ENCODE measurements at regions not wholly inside any gene's neighbourhood (a gene's known extent, or its start where the extent isn't known, plus 50 kb on each side); places are given as distances from the start of the nearest gene placed in this dataset.
A peak's percentile ranks its signal among the peaks of the same experiment; 100 is the strongest.
"Not testable (repeated sequence)": the region's sequence is repeated elsewhere in the genome, so short reads cannot be mapped to it uniquely, and the experiment has no call there.

DNA sequence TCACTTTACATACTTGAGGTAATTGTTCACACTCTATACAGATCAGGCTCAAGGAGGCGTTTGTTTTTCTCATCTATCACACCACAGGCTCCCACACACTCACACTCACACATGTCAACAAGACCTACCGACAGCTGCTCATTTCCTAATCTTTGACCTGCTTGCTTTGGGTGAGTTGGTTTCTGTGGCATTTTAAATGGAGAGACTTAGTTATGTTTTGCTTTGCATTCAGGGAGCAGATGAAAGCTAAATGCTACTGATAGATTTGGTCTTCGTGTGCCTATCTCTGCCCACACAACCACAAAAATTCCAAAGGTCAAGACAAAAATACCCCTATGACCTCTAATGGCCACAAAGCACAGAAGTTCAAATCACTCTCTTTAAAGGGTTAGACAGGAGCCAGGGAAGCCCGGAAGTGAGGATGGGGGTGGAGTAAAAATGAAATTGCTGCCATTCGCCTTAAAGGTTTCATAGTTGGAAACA is 203.5 kb upstream of the G2E3 start:
- no peaks in the 10 kb centered on the region for H3K27me3 ChIP-seq (ENCODE audit: control insufficient read depth, insufficient read depth, low read length)
- no peak overlapping the region for H3K27ac ChIP-seq (ENCODE audit: low read length)
- H3K9me3 ChIP-seq (ENCODE audit: control insufficient read depth, insufficient read depth, low read length), result no peaks in the 10 kb centered on the region
- H3K36me3 ChIP-seq (ENCODE audit: control insufficient read depth, insufficient read depth, low read length), result no peaks in the 10 kb centered on the region
- no peak overlapping the region for H3K4me3 ChIP-seq (ENCODE audit: low read length)
- H3K4me1 ChIP-seq (ENCODE audit: control insufficient read depth, insufficient read depth, low read length), result no peaks in the 10 kb centered on the region
- no peak for DNase-seq (ENCODE audit: low read depth, low spot score)
- no CpG with 5 or more reads among the region's 5 CpGs for WGBS (ENCODE audit: insufficient coverage, insufficient read length)

DNA sequence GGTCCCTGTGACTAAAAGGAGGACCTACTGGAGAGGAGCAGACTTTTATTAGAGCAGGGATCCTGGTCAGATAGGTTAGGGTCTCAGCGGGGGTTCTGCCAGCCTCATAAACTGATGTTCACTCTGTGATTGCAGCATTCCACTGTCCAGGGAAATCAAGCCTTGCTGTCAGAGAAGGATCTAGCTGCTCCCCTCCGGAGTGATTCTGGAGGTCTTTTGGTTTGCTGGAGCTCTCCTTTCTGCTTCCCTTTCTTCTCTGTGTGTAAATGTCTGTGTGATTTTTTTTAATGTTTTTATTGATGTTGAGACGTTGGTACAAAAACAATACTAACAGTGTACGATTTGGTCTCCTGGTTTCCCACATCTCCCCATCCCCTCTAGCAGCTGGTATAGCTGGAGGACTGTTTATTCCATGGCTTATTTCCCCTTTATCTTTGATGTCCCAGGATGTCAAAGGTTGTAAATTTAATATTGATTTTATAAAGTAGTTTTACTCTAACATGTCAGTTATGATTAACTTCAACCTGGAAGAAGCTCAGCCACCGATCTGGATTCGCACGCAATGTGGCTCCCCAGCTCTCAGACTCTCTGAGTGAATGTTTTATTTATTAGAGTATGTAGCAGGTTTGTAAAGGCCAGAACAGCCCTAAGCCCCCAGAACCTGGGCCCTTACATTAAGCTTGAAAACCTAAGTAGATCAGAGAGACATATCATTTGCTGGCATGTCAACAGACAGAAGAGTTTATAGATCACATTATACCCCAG is 202.3 kb upstream of the G2E3 start:
- Histone ChIP-seq H3K9me3 (ENCODE audit: control insufficient read depth, insufficient read depth, low read length) (no peaks in the 10 kb centered on the region), H3K27ac (ENCODE audit: low read length) (no peak overlapping the region), H3K4me1 (ENCODE audit: control insufficient read depth, insufficient read depth, low read length) (no peaks in the 10 kb centered on the region), H3K27me3 (ENCODE audit: control insufficient read depth, insufficient read depth, low read length) (no peaks in the 10 kb centered on the region), H3K36me3 (ENCODE audit: control insufficient read depth, insufficient read depth, low read length) (no peaks in the 10 kb centered on the region), H3K4me3 (ENCODE audit: low read length) (no peak overlapping the region)
- no peak for DNase-seq (ENCODE audit: low read depth, low spot score)
- no CpG with 5 or more reads among the region's 7 CpGs for WGBS (ENCODE audit: insufficient coverage, insufficient read length)

DNA sequence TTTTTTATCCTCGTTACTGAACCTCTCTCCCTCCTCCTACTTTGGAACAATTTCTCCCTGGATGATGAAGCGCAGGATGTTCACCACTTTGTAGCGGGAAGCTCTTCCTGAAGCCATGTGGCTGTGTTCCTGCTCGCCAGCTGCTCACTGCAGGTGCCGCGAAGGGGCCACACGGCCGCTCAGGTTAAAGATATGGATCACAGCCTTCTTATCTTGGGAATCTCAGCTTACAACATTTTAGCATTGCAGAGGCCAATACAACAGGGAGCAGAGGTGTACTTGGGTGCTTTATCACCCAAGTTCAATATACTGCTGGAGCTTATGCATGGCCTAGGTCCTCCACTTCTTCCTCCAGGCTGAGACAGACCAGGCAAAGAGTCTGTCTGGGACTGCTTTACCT is 201.2 kb upstream of the G2E3 start:
- no peaks in the 10 kb centered on the region for H3K36me3 ChIP-seq (ENCODE audit: control insufficient read depth, insufficient read depth, low read length)
- no peak overlapping the region for H3K4me3 ChIP-seq (ENCODE audit: low read length)
- H3K4me1 ChIP-seq (ENCODE audit: control insufficient read depth, insufficient read depth, low read length), result no peaks in the 10 kb centered on the region
- DNase-seq (ENCODE audit: low read depth, low spot score), result no peak
- no peaks in the 10 kb centered on the region for H3K27me3 ChIP-seq (ENCODE audit: control insufficient read depth, insufficient read depth, low read length)
- no peak overlapping the region for H3K27ac ChIP-seq (ENCODE audit: low read length)
- no CpG with 5 or more reads among the region's 8 CpGs for WGBS (ENCODE audit: insufficient coverage, insufficient read length)
- no peaks in the 10 kb centered on the region for H3K9me3 ChIP-seq (ENCODE audit: control insufficient read depth, insufficient read depth, low read length)

DNA sequence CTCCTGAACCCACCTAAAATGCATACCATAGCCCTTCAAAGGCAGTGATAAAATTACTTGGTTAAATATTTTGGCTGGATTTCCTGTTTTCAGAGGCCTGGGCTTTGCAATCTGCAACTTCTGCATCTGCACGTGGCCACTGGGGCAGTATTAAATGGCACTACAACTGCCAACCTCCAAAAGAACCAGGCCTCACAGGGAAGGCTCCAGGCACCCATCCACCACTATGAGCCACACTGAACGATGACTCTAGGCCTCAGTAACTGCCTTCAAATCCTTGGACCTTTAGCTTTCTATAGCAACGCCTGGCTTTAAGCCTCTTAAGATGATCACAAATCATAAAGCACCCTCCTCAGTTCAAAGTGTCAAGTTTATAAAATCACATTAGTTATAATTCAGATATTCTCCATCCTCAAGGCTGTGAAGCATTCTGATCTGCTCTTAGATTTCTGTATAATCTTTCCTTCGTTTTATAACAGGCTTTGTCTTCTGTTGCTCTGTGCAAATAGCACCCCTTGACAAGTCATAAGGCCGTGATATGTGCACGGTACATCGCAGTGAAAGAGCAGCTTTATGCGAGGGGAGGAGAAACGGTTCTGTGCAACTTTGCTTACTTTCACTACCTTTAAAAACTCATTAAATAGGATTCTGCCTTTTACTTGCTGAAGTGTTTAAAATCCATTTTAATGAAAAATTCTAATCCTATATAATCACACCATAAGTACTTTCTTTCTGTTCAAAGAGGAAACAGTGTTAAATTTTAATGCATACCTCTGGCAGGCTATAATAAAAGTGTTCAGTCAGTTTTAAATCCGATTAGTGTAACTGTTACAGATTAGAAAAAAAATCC is 196.4 kb upstream of the G2E3 start:
- Histone ChIP-seq H3K36me3 (ENCODE audit: control insufficient read depth, insufficient read depth, low read length) (no peaks in the 10 kb centered on the region), H3K4me3 (ENCODE audit: low read length) (no peak overlapping the region), H3K9me3 (ENCODE audit: control insufficient read depth, insufficient read depth, low read length) (no peaks in the 10 kb centered on the region), H3K4me1 (ENCODE audit: control insufficient read depth, insufficient read depth, low read length) (no peaks in the 10 kb centered on the region), H3K27ac (ENCODE audit: low read length) (no peak overlapping the region), H3K27me3 (ENCODE audit: control insufficient read depth, insufficient read depth, low read length) (no peaks in the 10 kb centered on the region)
- no CpG with 5 or more reads among the region's 10 CpGs for WGBS (ENCODE audit: insufficient coverage, insufficient read length)
- DNase-seq (ENCODE audit: low read depth, low spot score), result no peak

DNA sequence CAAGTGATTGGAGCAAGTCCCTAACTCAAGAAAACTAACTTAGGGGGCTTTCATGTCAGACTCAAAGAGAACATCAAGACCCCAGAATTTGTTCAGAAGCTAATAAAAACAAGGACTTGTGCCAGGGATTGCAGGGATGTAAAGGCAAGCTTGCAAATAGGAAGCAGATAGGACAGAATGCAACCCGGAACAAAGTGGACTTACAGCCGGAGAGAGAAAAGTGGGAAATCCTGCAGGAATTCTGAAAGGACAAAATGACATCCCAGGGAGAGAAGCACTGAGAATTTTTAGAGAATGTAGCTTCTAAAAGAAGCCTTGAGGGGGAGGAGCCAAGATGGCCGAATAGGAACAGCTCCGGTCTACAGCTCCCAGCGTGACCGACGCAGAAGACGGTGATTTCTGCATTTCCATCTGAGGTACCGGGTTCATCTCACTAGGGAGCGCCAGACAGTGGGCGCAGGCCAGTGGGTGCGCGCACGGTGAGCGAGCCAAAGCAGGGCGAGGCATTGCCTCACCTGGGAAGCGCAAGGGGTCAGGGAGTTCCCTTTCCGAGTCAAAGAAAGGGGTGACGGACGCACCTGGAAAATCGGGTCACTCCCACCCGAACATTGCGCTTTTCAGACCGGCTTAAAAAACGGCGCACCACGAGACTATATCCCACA is 195.6 kb upstream of the G2E3 start:
- not testable (repeated sequence) for H3K27me3 ChIP-seq (ENCODE audit: control insufficient read depth, insufficient read depth, low read length); H3K9me3 ChIP-seq (ENCODE audit: control insufficient read depth, insufficient read depth, low read length); DNase-seq (ENCODE audit: low read depth, low spot score); H3K4me1 ChIP-seq (ENCODE audit: control insufficient read depth, insufficient read depth, low read length); H3K36me3 ChIP-seq (ENCODE audit: control insufficient read depth, insufficient read depth, low read length); H3K27ac ChIP-seq (ENCODE audit: low read length); H3K4me3 ChIP-seq (ENCODE audit: low read length)
- no CpG with 5 or more reads among the region's 27 CpGs for WGBS (ENCODE audit: insufficient coverage, insufficient read length)

DNA sequence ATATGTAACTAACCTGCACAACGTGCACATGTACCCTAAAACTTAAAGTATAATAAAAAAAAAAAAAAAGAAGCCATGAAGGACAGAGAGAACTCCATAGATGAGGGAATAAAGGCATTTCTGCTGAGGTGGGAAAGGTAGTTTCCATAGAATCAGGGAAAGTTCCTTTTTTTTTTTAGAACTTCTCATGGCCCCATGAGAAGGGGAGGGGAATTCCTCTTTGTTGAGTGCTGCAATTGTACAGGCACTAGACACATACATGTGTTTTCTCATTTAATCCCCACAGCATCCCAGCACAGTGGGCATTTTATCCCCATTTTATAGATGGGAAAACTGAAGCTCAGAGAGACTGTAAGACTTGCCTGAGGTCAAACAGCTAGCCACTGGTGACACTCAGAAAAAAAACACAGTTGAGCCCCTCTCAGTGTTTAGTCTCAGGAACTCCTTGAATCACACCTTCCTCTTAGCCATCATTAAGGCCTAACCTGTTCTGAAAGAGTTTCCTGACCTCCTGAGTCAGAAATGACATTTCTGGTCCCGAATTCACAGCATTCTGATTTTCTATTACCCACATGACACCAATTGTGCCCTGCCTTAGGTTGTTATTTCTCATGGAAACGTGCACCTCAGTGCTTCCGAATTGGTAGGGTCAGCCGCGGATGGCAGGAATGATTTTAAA is 189.3 kb upstream of the G2E3 start:
- no peak overlapping the region for H3K27ac ChIP-seq (ENCODE audit: low read length)
- H3K9me3 ChIP-seq (ENCODE audit: control insufficient read depth, insufficient read depth, low read length), result no peaks in the 10 kb centered on the region
- no peaks in the 10 kb centered on the region for H3K36me3 ChIP-seq (ENCODE audit: control insufficient read depth, insufficient read depth, low read length)
- WGBS (ENCODE audit: insufficient coverage, insufficient read length), result no CpG with 5 or more reads among the region's 6 CpGs
- no peak for DNase-seq (ENCODE audit: low read depth, low spot score)
- no peaks in the 10 kb centered on the region for H3K4me1 ChIP-seq (ENCODE audit: control insufficient read depth, insufficient read depth, low read length)
- H3K27me3 ChIP-seq (ENCODE audit: control insufficient read depth, insufficient read depth, low read length), result no peaks in the 10 kb centered on the region
- H3K4me3 ChIP-seq (ENCODE audit: low read length), result no peak overlapping the region

DNA sequence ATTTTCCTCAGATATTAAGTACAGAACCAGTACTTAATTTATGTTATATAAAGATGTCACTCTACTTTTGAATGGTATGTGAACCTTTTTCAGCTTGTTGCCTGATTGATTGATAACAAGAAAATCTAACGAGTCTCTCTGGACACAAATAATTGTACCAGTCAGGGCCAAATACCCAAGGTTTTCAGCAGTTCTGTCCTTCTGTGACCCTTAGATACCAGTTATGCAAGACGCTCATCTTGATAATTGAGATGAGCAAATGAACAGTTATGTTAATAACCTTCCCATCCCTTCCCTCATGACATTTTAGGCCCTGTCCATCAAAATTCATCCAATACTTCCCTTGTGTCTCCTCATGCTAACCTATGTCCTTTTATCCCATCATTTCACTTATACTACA is 185.9 kb upstream of the G2E3 start:
- WGBS (ENCODE audit: insufficient coverage, insufficient read length), result no CpG with 5 or more reads among the region's 2 CpGs
- no peak overlapping the region for H3K27ac ChIP-seq (ENCODE audit: low read length)

DNA sequence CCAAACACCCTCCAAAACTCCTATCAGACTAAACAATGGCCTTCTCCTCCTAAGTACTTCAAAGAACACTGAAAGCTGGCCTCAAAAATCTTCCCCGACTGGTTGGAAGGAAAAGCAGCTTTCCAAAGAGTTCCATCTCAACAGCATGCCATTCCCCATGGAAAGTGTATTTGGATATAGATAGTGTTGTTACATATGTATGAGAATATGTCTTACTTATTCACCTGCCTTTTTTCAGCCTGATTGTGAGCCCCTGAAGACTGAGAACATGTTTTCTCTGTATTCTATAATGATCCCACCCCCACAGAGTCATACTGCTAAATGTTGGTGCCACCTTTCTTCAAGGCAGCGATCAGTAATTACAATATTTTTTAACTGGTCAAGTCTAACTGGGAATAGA is 185.4 kb upstream of the G2E3 start:
- Histone ChIP-seq H3K27me3 (ENCODE audit: control insufficient read depth, insufficient read depth, low read length) (no peaks in the 10 kb centered on the region), H3K4me3 (ENCODE audit: low read length) (no peak overlapping the region), H3K9me3 (ENCODE audit: control insufficient read depth, insufficient read depth, low read length) (no peaks in the 10 kb centered on the region), H3K4me1 (ENCODE audit: control insufficient read depth, insufficient read depth, low read length) (no peaks in the 10 kb centered on the region), H3K36me3 (ENCODE audit: control insufficient read depth, insufficient read depth, low read length) (no peaks in the 10 kb centered on the region), H3K27ac (ENCODE audit: low read length) (no peak overlapping the region)
- DNase-seq (ENCODE audit: low read depth, low spot score), result no peak
- WGBS (ENCODE audit: insufficient coverage, insufficient read length), result no CpG with 5 or more reads among the region's 2 CpGs

More for the DNA sequence above, 185.9 kb upstream of the G2E3 start:
- H3K4me1 ChIP-seq (ENCODE audit: control insufficient read depth, insufficient read depth, low read length), result no peaks in the 10 kb centered on the region
- DNase-seq (ENCODE audit: low read depth, low spot score), result no peak
- no peak overlapping the region for H3K4me3 ChIP-seq (ENCODE audit: low read length)
- H3K9me3 ChIP-seq (ENCODE audit: control insufficient read depth, insufficient read depth, low read length), result no peaks in the 10 kb centered on the region
- H3K27me3 ChIP-seq (ENCODE audit: control insufficient read depth, insufficient read depth, low read length), result no peaks in the 10 kb centered on the region
- H3K36me3 ChIP-seq (ENCODE audit: control insufficient read depth, insufficient read depth, low read length), result no peaks in the 10 kb centered on the region

DNA sequence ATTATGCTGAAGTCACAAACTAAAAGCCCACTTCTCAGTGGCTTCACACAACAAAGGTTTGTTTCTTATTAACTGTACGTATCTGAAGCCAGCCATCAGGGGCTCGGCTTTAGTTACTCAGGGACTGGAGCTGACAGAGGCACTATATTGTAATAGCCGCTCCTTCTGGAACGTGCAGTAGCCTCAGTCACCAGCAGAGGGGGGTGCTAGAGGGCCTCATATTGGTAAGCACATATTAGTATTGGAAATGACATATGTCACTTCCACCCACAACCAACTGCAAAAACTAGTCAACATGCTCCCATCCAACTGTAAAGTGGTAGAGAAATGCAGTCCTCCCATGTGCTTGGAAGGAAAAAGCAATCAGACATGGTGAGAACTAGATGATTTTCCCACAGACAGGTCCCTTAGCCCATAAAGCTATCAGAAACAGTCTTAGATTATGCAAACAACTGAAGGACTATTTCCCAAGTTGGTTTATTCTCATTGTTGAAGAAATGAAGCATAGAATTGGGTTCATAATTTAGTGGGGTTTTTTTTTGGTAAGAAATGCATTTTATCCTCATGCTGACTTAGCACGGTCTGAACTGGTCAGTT is 183.6 kb upstream of the G2E3 start:
- Histone ChIP-seq H3K36me3 (ENCODE audit: control insufficient read depth, insufficient read depth, low read length) (no peaks in the 10 kb centered on the region), H3K4me1 (ENCODE audit: control insufficient read depth, insufficient read depth, low read length) (no peaks in the 10 kb centered on the region), H3K9me3 (ENCODE audit: control insufficient read depth, insufficient read depth, low read length) (no peaks in the 10 kb centered on the region), H3K27ac (ENCODE audit: low read length) (no peak overlapping the region), H3K27me3 (ENCODE audit: control insufficient read depth, insufficient read depth, low read length) (no peaks in the 10 kb centered on the region), H3K4me3 (ENCODE audit: low read length) (no peak overlapping the region)
- WGBS (ENCODE audit: insufficient coverage, insufficient read length), result no CpG with 5 or more reads among the region's 5 CpGs
- DNase-seq (ENCODE audit: low read depth, low spot score), result peak; percentile 41
